Esophagus muscularis mucosa (tissue), 3 donors: ENCODE measurements at regions not wholly inside any gene's neighbourhood (a gene's known extent, or its start where the extent isn't known, plus 50 kb on each side); places are given as distances from the start of the nearest gene placed in this dataset.

Experiments used
- CTCF ChIP-seq, 3 experiments: fragments of 200-600 bp in 2 of 3; fragments of 450-650 bp in 1 of 3; sonication (generic) in 2 of 3; IDR thresholded peaks; one replicate each; pipeline ENCODE4 v1.5.1; 2017 to 2019; ENCODE audit warnings: antibody characterized with exemption in 3 of 3, mild to moderate bottlenecking in 2 of 3, moderate library complexity in 1 of 3
- EP300 ChIP-seq: sonication (generic); formaldehyde crosslinking; IDR thresholded peaks from one replicate; pipeline ENCODE4 v1.6.1; 2017; ENCODE audit warnings: antibody characterized with exemption

GRCh38 chr3:127093312-127093711, 99.6 kb upstream of the PRR23E start:
- no peak for TF ChIP-seq CTCF (IDR thresholded peaks at IDR 0.05)
- TF ChIP-seq EP300 = no peak
